ELF-1 (cell line): ENCODE measurements at regions not wholly inside any gene's neighbourhood (a gene's known extent, or its start where the extent isn't known, plus 50 kb on each side); places are given as distances from the start of the nearest gene placed in this dataset.
A peak's percentile ranks its signal among the peaks of the same experiment; 100 is the strongest.
"Not testable (repeated sequence)": the region's sequence is repeated elsewhere in the genome, so short reads cannot be mapped to it uniquely, and the experiment has no call there.

ENCODE experiments used
- DNase-seq: peaks from one replicate; pipeline ENCODE4 v3.0.0-alpha.2; 2016; ENCODE audit warnings: low read depth, low spot score

GRCh38 chr5:18403941-18404438 is 769.7 kb downstream of the TAF11L14 start:
- no peak for DNase-seq

GRCh38 chr5:18420711-18421110 is 786.5 kb downstream of the TAF11L14 start:
- DNase-seq: no peak

GRCh38 chr5:18433336-18433735 is 799.1 kb downstream of the TAF11L14 start:
- no peak for DNase-seq

- no peak for DNase-seq
Observed at GRCh38 chr5:18438126-18438525, 803.9 kb downstream of the TAF11L14 start.

GRCh38 chr5:18455521-18455920 is 821.3 kb downstream of the TAF11L14 start:
- DNase-seq: no peak

GRCh38 chr5:18457255-18457654 is 823.0 kb downstream of the TAF11L14 start:
- DNase-seq: no peak

- DNase-seq: no peak
Observed at GRCh38 chr5:18461766-18462165, 827.5 kb downstream of the TAF11L14 start.

- DNase-seq: peak; percentile 84
Observed at GRCh38 chr5:18465833-18466681, 831.8 kb downstream of the TAF11L14 start.

- no peak for DNase-seq
Observed at GRCh38 chr5:18466731-18467130, 832.5 kb downstream of the TAF11L14 start.

- DNase-seq: not testable (repeated sequence)
Observed at GRCh38 chr5:18471791-18472190, 837.5 kb downstream of the TAF11L14 start.

- no peak for DNase-seq
Observed at GRCh38 chr5:18483451-18483850, 849.2 kb downstream of the TAF11L14 start.

GRCh38 chr5:18487928-18488480 is 853.7 kb downstream of the TAF11L14 start:
- DNase-seq: no peak

GRCh38 chr5:18489703-18490102 is 855.4 kb downstream of the TAF11L14 start:
- no peak for DNase-seq

- no peak for DNase-seq
Observed at GRCh38 chr5:18491349-18491748, 857.1 kb downstream of the TAF11L14 start.

- no peak for DNase-seq
Observed at GRCh38 chr5:18495157-18495556, 860.9 kb downstream of the TAF11L14 start.

GRCh38 chr5:18496041-18496440 is 861.8 kb downstream of the TAF11L14 start:
- no peak for DNase-seq

GRCh38 chr5:18497089-18497488 is 862.8 kb downstream of the TAF11L14 start:
- DNase-seq: no peak

- no peak for DNase-seq
Observed at GRCh38 chr5:18503797-18504328, 869.6 kb downstream of the TAF11L14 start.

- DNase-seq: no peak
Observed at GRCh38 chr5:18507114-18507513, 872.9 kb downstream of the TAF11L14 start.

- no peak for DNase-seq
Observed at GRCh38 chr5:18517641-18518380, 883.6 kb downstream of the TAF11L14 start.

GRCh38 chr5:18523380-18523779 is 889.1 kb downstream of the TAF11L14 start:
- DNase-seq: no peak

GRCh38 chr5:18526792-18527405 is 892.6 kb downstream of the TAF11L14 start:
- DNase-seq: no peak
